ENCODE measurements at regions not wholly inside any gene's neighbourhood (a gene's known extent, or its start where the extent isn't known, plus 50 kb on each side); places are given as distances from the start of the nearest gene placed in this dataset.

DNA sequence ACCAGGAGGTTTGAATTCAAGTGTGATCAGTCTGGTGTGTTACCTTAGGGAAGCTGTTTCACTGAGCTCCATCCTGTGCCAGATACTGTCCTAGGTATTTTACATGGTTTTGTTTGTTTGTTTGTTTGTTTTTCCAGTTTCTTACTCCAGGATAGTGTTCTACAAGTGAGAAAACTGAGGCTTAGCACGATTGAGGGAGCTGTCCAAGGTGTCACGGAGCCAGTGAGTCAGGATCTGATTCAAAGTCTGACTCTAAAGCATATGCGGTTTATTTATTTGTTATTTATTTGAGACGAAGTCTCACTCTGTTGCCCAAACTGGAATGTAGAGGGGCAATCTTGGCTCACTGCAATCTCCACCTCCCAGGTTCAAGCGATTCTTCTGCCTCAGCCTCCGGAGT, 79.7 kb upstream of the GNG2 start:
- peak in 1 of 3 donors; percentile 7 for DNase-seq (ENCODE audit: low read depth in 3 of 3, low spot score in 2 of 3)

DNA sequence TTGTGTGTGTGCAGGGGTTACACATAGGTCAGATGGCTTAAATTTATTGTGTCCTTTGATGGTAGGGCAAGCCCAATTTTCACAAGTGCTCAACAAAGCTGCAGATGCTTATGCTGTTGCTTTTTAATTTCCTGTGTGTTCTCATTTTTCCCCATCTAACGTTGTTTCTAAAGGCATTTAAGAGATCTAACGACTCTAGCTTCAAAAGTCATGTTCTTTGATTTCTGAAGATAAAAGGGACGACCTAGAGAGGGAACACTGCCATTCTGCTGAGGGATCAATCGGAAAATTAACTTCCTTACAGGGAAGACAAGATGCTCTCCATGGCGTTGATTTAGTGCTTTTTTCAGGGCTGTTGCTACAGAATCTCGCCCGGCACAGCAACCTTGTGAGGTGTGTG, 79.0 kb upstream of the GNG2 start:
- DNase-seq (ENCODE audit: low read depth in 3 of 3, low spot score in 2 of 3) = no peak

DNA sequence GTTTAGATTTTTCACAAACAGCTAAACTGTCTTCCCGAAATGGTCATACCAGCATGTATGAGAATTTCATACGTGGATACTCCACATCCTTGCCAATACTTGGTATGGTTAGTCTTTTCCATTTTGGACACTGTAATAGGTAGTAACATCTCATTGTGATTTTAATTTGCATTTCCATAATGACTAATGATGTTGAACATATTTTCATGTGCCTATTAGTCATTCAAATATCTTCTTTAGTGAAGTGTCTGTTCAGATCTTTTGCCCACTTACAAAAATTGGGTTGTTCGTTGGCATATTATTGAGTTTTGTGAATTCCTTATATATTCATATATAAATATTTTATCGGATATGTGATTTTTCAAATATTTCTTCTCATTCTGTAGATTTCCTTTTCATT, 78.0 kb upstream of the GNG2 start:
- DNase-seq (ENCODE audit: low read depth in 3 of 3, low spot score in 2 of 3) = no peak

DNA sequence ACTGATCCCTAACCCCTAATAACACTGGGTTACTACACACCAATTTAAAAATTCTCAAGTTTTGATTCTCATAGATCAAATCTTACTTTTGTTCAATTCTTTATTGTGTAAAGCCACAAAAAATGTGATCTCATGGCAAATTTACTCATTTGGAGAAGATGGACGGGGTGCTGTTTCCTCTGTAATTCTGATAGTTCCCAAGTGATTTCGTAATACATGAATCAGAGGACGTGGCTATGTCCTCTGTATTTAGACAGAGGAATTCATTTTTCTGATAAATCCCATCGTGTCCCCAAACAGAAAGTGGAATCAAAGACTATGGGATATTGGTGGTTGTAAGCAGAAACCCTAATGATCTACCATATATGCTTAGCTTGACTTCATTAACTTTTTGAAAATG, 76.6 kb upstream of the GNG2 start:
- no peak for DNase-seq (ENCODE audit: low read depth in 3 of 3, low spot score in 2 of 3)

DNA sequence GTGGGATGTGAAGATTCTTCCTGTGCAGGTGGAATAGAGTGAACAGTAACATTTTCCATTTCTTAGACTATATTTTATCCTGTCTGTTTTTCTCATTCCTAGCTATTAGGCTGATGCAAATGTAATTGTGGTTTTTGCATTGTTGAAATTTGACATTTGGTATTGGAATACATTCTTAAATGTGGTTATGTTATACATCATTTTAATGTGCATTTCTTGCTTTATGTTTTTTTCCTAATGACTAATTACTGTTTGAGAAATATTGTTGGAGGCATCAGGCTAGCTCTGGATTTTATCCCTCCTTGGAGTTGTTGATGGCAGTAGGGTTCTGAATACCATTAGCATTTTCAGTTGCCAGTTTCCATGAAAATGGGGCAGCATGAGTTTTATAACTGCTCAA, 75.9 kb upstream of the GNG2 start:
- no peak for DNase-seq (ENCODE audit: low read depth in 3 of 3, low spot score in 2 of 3)

DNA sequence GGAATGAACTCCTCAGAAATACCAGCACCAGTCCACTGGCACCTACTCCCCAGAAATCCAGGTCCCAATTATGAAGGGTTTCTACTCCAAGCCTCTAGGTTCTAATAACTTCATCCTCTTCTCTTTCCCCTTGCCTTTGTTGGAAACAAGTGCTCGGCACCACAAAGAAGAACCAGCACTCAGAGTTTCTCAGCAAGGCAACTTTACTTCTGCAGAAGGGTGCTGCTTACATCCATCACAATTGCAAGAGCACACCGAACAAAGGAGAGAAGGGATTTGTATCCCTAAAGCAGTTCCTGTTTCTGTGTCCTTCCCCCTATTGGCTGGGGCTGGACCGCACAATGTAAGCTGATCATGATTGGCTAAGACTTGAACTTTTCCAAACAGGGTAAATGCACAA, 74.2 kb upstream of the GNG2 start:
- no peak for DNase-seq (ENCODE audit: low read depth in 3 of 3, low spot score in 2 of 3)

DNA sequence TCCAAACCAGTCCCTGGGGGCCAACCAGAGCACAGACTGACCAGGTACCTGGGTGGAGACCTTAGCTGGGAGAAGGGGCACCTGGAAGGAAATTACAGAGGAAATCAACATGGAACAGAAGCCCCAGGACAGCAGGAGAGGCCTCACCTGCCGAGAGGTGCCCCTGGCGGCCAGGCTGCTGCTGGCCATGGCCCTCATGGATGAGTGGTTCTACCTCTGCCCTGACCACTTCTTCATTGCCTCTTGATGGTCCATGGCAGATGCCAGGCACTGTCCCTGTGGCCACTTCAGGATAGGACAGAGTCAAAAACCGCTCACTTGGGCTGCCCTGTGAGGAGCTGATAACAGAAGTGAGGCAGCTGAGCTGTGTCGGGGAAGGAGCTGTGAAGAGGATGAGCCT, 73.1 kb upstream of the GNG2 start:
- no peak for DNase-seq (ENCODE audit: low read depth in 3 of 3, low spot score in 2 of 3)

DNA sequence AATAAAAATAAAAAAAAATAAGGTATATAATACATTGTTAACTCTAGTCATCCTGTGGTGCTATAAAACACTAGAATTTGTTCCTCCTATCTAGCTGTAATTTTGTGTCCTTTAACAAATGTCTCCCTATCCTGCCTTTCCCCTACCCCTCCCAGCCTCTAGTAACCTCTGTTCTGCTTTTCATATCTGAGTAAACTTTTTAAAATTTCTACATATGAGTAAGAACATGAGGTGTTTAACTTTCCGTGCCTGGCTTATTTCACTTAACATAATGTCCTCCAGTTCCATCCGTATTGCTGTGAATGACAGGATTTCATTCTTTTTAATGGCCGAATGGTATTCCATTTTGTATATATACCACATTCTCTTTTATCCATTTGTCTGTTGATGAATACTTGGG, 71.3 kb upstream of the GNG2 start:
- DNase-seq (ENCODE audit: low read depth in 3 of 3, low spot score in 2 of 3) = no peak

DNA sequence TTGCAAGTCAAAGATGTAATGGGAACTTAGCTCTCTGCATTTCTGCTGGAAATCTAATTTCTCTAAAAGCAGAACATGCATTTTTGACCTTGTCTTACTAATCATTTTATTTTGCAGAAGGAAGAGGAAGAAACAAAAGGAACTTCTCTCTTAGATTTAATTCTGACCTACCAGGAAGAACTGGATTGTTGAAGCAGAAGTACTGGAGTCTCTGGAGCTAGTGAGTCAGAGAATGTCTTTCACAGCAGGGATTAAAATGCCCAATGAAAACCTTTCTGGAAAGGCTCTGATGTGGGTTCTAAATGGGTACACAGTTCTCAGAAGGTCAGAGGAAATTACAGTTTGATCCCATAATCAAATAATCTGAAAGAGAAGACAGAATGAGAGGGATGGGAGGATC, 70.8 kb upstream of the GNG2 start:
- DNase-seq (ENCODE audit: low read depth in 3 of 3, low spot score in 2 of 3) = no peak

DNA sequence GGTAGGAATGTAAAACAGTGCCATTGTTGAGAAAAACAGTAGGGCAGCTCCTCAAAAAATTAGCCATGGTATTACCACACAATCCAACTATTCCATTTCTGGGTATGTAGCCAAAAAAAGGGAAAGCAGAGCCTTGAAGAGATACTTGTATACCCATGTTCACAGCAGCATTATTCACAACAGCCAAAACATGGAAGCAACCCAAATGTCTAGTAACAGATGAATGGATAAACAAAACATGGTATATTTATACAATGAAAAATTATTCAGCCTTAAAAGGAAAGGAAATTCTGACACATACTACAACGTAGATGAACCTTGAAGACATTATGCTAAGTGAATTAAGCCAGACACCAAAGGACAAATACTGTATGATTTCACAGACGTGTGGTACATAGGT, 67.6 kb upstream of the GNG2 start:
- no peak for DNase-seq (ENCODE audit: low read depth in 3 of 3, low spot score in 2 of 3)

DNA sequence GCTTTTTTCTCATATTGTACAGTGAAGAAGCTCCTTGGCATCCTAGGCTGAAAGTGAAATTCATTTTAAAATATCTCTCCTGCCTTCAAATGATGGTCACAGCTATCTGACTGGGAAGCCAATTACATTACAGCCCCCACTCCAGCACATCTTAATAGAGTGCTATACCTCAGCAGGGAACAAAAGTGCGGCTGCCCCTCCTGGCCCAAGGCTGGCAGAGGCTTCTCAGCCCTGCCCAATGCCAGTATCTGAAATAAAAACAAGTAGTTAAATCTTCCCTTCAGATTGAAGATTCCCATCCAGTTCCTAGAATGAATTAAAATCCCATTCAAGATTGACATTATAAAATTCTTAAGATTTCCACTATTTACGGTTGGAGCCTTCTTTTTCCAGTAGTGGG, 54.9 kb upstream of the GNG2 start:
- DNase-seq (ENCODE audit: low read depth in 3 of 3, low spot score in 2 of 3) = no peak

DNA sequence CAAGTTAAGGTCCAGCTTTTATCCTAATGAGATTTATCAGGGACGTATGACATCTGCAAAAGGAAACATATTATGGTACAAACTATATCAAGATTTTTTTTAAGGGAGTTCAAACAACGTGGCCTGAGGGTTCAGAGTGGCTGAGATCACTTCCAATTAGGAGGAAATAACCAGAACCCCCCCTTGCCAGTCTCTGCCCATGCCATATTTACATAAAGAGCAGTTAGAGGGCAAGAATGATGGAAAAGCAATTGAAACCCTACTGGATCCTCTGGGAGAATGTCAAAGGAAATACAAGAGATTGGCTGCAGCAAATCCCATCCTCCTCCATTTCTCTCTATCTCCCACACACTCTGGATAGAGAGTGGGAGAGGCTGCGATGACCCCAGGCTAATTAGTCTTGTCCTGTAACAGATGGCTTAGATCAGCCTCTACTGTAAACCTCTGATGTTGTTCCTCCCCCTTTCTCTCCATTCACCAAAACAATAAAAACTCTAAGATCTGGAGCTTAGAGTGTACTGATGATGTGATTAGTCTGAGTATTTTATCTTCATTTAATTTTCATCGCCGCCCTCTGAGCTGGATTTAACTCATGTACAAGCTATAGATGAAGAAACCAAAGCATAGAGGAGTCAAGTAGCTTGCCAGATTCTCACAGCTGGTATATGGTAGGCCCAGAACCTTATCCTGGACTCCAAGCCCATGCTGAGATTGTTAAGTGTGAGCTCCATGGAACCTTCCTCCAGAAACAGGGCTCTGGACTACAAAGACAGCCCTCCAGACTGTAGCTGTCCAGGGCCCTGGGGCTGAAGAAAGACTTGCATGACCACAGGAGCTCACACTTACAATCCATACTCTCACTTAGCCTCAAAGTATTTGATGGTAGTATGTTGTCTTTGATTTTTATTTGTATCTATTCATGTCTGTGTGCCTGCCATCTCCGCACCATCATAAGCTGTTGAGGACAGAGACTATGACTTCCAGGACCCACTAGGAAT, 54.1 kb upstream of the GNG2 start:
- peak; percentile 54 to 69 (median 55) for DNase-seq (ENCODE audit: low read depth in 3 of 3, low spot score in 2 of 3)

DNA sequence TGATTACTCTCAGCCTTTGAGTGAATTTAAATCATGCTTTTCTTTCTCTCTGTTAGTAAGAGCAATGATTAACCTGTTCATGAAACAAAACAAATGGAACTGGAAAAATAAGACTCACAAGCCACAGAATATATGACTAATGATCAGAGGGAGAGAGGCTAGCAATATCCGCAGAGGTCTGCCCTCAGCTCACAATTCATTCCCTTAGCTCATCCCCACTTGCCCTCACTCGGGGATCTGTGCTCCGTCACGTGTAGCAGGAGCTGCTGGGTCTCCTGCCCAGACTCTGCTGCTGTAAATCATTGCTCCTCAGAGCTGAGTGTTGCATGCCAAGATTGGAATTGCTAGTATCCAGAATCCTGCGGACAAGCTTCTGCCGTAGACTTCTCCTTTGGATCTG, 53.1 kb upstream of the GNG2 start:
- no peak for DNase-seq (ENCODE audit: low read depth in 3 of 3, low spot score in 2 of 3)
